ENCODE measurements at regions not wholly inside any gene's neighbourhood (a gene's known extent, or its start where the extent isn't known, plus 50 kb on each side); places are given as distances from the start of the nearest gene placed in this dataset.

DNA sequence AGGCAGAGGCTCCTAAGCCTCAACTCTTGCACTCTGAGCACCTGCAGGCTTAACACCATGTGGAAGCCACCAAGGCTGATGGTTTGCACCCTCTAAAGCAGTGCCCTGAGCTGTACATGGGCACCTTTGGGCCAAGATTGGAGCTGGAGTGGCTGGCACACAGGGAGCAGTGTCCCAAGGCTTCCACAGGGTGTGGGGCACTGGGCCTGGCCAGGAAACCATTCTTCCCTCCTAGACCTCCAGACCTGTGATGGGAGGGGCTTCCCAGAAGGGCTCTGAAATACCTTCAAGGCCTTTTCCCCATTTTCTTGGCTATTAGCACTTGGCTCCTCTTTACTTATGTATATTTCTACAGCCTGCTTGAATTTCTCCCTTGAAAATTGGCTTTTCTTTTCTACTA is 67.9 kb upstream of the PPM1J start:
- no peaks in the 10 kb centered on the region for H3K36me3 Mint-ChIP-seq (ENCODE audit: low read depth)
- ATAC-seq (ENCODE audit: low read depth) (no peak), DNase-seq (no peak)
- ChIA-PET POLR2A (no interaction called here), CTCF (no interaction called here)
- intact Hi-C loops (cut with micrococcal nuclease), result no loop called here
- TF ChIP-seq, protein P1, sequence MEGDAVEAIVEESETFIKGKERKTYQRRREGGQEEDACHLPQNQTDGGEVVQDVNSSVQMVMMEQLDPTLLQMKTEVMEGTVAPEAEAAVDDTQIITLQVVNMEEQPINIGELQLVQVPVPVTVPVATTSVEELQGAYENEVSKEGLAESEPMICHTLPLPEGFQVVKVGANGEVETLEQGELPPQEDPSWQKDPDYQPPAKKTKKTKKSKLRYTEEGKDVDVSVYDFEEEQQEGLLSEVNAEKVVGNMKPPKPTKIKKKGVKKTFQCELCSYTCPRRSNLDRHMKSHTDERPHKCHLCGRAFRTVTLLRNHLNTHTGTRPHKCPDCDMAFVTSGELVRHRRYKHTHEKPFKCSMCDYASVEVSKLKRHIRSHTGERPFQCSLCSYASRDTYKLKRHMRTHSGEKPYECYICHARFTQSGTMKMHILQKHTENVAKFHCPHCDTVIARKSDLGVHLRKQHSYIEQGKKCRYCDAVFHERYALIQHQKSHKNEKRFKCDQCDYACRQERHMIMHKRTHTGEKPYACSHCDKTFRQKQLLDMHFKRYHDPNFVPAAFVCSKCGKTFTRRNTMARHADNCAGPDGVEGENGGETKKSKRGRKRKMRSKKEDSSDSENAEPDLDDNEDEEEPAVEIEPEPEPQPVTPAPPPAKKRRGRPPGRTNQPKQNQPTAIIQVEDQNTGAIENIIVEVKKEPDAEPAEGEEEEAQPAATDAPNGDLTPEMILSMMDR (IDR thresholded peaks at IDR 0.05), result no peak
- H3K27me3 Mint-ChIP-seq, result no peaks in the 10 kb centered on the region
- H3K4me1 Mint-ChIP-seq, result no peaks in the 10 kb centered on the region
- H3K9me3 Mint-ChIP-seq, result peaks cover 2% of the 10 kb centered on the region
- H3K27ac Mint-ChIP-seq, result no peak overlapping the region
- no peak overlapping the region for H3K4me3 Mint-ChIP-seq

DNA sequence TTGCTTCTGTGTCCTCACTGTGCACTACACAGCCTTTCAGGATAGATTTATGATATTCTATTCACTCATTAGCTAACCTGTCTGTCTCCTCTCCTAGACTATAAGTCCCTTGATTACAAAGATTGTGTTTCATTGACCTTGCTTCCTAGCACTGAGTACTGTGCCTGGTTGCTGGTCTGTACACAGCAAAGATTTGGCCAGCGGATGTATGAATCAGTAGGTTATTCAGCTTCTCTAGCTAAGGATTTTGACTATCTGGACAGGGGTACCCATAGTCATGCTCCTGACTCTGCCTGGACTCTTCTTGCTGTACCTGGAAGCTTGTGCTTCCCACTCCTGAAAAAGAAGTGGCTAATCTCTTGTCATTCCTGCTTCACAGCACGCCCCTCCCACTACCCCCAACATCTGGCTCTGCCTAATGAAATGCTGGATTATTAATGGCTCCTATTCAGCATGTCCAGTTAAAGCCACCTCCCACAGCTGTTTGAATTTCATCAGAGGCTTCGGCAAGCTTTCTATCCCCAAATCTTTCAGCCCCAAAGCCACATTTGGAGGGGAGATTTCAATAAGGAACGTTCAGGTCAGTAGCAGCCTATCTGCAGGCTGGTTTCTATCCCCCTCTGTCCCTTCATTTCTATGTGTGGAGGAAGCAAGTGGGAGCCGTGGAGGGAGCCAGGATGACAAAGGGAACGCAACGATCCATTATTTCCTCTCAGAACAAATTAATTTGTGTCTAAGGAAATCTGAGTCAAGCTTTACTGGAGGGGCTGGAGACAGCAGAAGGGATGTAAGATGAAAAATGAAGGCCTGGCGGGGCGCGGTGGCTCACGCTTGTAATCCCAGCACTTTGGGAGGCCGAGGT is 64.8 kb upstream of the PPM1J start:
- Mint-ChIP-seq H3K9me3 (peaks cover 2% of the 10 kb centered on the region), H3K36me3 (ENCODE audit: low read depth) (no peaks in the 10 kb centered on the region), H3K27ac (no peak overlapping the region), H3K4me1 (no peaks in the 10 kb centered on the region), H3K4me3 (no peak overlapping the region), H3K27me3 (no peaks in the 10 kb centered on the region)
- ChIA-PET POLR2A (interaction anchor here (0.6 kb wide), 1 partner anchor 66 kb away, joined by 8 read pairs; no protein-coding TSS in a partner anchor), CTCF (no interaction called here)
- intact Hi-C loops (cut with micrococcal nuclease), result no loop called here
- no peak for ATAC-seq (ENCODE audit: low read depth)
- TF ChIP-seq, protein P1 (IDR thresholded peaks at IDR 0.05), result no peak
- DNase-seq, result no peak

DNA sequence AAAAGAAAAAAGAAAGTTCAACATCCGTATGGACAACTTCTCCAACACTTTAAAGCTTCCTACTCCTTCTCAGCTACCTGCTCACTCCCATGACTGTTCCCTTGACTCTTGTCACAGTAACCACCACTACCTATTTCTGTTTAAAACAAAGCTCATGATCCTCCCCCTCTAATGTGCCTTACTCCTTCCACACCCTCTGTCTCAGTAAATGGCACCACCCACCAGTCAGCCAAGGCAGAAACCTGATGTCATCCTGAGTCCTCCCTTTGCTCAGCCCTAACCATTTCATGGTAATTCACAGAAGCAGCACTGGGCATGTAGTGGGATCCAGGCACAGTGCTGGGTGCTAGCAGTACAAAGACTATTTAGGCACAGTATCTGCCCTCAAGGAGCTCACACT is 63.0 kb upstream of the PPM1J start:
- POLR2A ChIA-PET, result no interaction called here
- H3K9me3 Mint-ChIP-seq, result no peaks in the 10 kb centered on the region
- no peaks in the 10 kb centered on the region for H3K36me3 Mint-ChIP-seq (ENCODE audit: low read depth)
- no peak overlapping the region for H3K4me3 Mint-ChIP-seq
- intact Hi-C loops (cut with micrococcal nuclease), result no loop called here
- no peaks in the 10 kb centered on the region for H3K27me3 Mint-ChIP-seq
- DNase-seq (no peak), ATAC-seq (ENCODE audit: low read depth) (no peak)
- TF ChIP-seq, protein P1 (IDR thresholded peaks at IDR 0.05), result no peak
- H3K27ac Mint-ChIP-seq, result no peak overlapping the region
- CTCF ChIA-PET, result no interaction called here
- H3K4me1 Mint-ChIP-seq, result no peaks in the 10 kb centered on the region

DNA sequence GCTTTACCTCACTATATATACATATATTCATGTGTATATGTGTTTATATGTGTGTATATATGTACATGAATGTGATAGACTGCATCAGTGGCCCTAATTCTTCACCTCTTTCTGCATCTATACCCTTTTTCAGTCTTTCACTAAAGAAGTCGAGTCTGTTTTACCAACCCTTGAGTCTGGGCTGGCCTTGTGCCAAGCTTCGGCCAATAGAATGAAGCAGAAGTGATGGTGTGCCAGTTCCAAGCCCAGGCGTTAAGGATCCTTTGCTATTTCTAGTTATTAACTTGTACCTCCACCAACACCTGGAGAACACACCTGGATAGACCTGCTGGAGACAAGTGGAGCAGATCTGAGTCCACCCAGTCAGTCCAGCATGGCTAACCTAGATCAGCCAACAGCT is 61.6 kb upstream of the PPM1J start:
- TF ChIP-seq, protein P1 (IDR thresholded peaks at IDR 0.05), result no peak
- ATAC-seq (ENCODE audit: low read depth), result no peak
- H3K27ac Mint-ChIP-seq, result no peak overlapping the region
- H3K9me3 Mint-ChIP-seq, result no peaks in the 10 kb centered on the region
- intact Hi-C loops (cut with micrococcal nuclease), result no loop called here
- no peak overlapping the region for H3K4me3 Mint-ChIP-seq
- POLR2A ChIA-PET, result no interaction called here
- H3K4me1 Mint-ChIP-seq, result no peaks in the 10 kb centered on the region
- CTCF ChIA-PET, result no interaction called here
- no peaks in the 10 kb centered on the region for H3K36me3 Mint-ChIP-seq (ENCODE audit: low read depth)
- no peak for DNase-seq
- no peaks in the 10 kb centered on the region for H3K27me3 Mint-ChIP-seq

DNA sequence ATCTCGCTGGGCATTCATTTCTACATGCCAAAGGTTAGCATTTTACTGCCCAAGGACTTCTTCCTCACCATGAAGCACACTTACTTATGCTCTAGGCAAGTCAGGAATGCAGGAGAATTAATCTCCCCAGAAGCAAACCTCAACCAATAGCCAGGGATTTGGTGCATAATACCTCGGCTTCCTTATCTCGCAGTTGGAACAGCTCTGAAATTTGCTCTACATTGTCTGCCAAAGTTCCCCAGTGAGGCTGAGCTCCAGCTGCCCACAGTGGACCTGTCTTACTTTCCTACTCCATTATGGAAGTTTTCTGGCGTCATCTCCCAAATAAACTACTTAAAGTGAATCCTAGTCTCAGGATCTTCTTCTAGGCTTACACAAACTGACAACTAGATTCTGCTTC is 57.6 kb upstream of the PPM1J start:
- H3K27ac Mint-ChIP-seq, result no peak overlapping the region
- intact Hi-C loops (cut with micrococcal nuclease), result no loop called here
- CTCF ChIA-PET, result no interaction called here
- TF ChIP-seq, protein P1 (IDR thresholded peaks at IDR 0.05), result no peak
- H3K27me3 Mint-ChIP-seq, result peaks cover 3% of the 10 kb centered on the region
- no peaks in the 10 kb centered on the region for H3K36me3 Mint-ChIP-seq (ENCODE audit: low read depth)
- POLR2A ChIA-PET, result no interaction called here
- H3K9me3 Mint-ChIP-seq, result no peaks in the 10 kb centered on the region
- H3K4me3 Mint-ChIP-seq, result no peak overlapping the region
- DNase-seq, result no peak
- peaks cover 2% of the 10 kb centered on the region for H3K4me1 Mint-ChIP-seq
- ATAC-seq (ENCODE audit: low read depth), result no peak

Data from activated B cell treated with CpG ODN at 0.5 μM for 24 hours (primary cell).